Mammary epithelial cell (primary cell): ENCODE measurements at regions not wholly inside any gene's neighbourhood (a gene's known extent, or its start where the extent isn't known, plus 50 kb on each side); places are given as distances from the start of the nearest gene placed in this dataset.

ENCODE experiments used
- CTCF ChIP-seq, 2 donors: IDR thresholded peaks in 1 of 2; conservative IDR thresholded peaks in 1 of 2; 2 replicates each; pipeline ENCODE4 v1.5.1; 2011 to 2012; ENCODE audit warnings: inconsistent platforms in 2 of 2, low read length in 2 of 2, mild to moderate bottlenecking in 2 of 2, control low read depth in 1 of 2, low read depth in 1 of 2; ENCODE audit not compliant: insufficient read depth in 1 of 2; ENCODE audit errors: extremely low read depth in 1 of 2
- EZH2 ChIP-seq: IDR thresholded peaks from 2 replicates; pipeline ENCODE4 v1.6.1; 2012; ENCODE audit warnings: low read length, inconsistent platforms, borderline replicate concordance

GRCh38 chr10:124322191-124322980 is 96.3 kb downstream of the OAT start:
- TF ChIP-seq CTCF (conservative IDR thresholded peaks at IDR 0.05 in 1 of 2, IDR thresholded peaks at IDR 0.05 in 1 of 2; ENCODE audit: extremely low read depth in 1 of 2, insufficient read depth in 1 of 2, low read depth in 1 of 2, low read length in 2 of 2) (no peak), EZH2 (no peak)
